AG08395 (cell line): ENCODE measurements at regions not wholly inside any gene's neighbourhood (a gene's known extent, or its start where the extent isn't known, plus 50 kb on each side); places are given as distances from the start of the nearest gene placed in this dataset.

Experiments
- DNase-seq: peaks from one replicate; pipeline ENCODE4 v3.0.0; 2012; ENCODE audit warnings: mixed read lengths, low spot score

DNA sequence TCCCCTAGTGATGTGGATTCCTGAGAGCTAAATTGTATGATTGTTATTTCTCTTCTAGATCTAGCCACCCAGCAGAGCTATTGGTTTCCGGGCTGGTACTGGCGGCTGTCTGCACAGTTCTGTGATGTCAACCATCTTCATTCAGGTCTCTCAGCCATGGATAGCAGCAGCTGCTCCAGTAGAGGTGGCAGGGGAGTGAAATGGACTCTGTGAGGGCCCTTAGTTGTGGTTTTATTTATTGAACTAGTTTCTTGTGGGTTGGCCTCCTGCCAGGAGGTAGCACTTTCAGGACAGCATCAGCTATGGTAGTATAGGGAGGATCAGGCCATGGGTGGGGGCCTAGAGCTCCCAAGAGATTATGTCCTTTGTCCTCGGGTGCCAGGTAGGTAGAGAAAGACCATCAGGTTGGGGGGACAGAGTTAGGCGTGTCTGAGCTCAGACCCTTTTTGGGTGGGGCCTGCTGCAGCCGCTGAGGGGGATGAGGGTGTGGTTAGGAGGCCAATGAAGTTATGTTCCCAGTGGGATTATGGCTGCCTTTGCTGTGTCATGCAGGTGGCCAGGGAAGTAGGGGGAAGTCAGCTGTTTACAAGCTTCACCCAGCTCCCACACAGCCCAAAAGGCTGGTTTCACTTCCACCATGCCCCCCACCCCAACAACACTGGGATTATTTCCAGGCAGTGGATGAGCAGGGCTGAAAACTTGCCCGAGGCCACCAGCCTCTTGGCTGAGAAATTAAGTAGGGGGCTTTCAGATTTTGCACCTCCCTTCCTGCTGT, 55.1 kb upstream of the RGS4 start:
- DNase-seq, result no peak

GRCh38 chr1:163006051-163006834, 62.9 kb upstream of the RGS4 start:
- no peak for DNase-seq

DNA sequence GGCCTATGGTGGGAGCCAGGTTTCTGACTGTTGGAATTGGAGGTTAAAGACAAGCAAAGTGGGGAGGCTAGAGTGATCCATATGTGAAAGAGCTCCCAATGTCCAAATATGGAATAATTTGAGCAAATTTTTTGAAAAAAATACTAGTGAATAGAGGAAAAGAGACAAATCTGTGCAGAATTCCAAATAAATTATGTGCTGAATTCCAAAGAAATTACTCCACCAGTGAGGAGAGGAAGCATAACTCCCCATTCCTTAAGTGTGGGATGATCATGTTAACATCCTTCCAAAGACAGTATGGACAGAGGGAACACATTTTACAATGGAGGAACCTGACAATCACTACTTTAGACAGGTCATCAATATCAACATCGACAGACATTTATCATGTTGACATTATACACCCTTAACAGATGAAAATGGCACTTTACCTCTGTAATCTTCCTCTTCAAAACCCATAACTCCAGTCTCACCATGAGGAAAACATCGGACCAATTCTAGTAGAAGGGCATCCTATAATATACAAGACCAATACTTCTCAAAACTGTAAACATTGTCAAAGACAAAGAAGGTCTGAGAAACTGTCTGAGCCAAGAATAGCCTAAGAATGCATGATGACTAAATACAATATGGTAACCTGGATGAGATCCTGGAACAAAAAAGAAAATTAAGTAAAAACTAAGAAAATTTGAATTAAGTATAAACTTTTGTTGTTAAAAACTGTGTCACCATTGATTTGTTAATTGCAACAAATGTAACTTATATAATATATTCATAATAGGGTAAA, 71.5 kb upstream of the RGS4 start:
- no peak for DNase-seq

DNA sequence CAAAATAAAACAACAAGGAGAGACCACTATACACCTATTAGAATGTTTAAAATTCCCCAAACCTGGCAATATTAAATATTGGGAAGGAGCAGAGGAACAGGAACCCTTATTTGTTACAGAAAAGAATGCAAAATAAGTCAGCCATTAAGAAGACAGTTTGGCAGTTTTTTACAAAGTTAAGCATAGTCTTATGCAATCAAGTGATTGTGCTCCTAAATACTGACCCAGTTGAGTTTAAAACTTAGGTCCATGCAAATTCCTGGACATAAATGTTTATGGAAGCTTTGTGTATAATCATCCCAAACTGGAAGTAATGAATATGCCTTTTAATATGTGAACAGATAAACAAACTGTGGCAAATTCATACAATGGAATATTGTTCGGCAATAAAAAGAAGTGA, 72.9 kb upstream of the RGS4 start:
- DNase-seq, result no peak

GRCh38 chr1:162994921-162995320, 74.2 kb upstream of the RGS4 start:
- no peak for DNase-seq

- DNase-seq, result no peak
These were observed 75.3 kb upstream of the RGS4 start for GRCh38 chr1:162993846-162994245.

DNA sequence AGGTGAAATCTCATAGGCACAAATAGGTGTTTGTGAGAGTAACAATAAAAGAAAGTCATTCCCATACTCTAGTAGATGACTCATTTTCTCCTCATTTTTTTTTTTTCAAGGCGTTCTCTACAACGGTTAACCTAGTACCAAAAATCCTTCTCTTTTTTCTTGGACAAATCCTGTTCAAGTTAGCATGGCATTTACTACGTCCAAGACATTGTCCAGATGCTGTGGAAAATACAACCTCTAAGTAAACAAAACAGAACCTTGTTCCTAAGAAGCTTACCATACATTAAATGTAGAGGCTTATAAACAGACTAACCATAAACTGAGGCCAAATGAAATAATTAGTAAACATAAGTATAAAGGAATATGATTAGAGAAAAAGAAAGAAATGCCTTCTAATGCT, 76.2 kb upstream of the RGS4 start:
- DNase-seq, result no peak

GRCh38 chr1:162991444-162991843, 77.7 kb upstream of the RGS4 start:
- DNase-seq, result no peak

DNA sequence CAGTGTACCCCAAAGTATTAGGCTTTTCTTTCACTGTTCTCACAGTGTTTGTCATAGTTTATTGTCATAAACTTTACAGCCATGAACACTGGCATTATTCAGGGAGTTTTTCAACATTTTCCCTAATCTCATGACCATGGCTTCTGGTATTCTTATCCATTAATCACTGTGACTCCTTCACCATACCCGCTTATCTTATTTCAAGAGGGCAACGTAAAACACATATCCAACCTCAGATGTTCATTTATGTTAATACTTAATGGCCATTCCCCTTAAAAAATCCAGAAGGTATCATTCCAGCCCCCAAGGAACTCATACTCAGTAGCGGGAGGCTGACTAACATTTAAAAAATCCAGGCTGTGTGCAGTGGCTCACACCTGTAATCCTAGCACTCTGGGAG, 78.5 kb upstream of the RGS4 start:
- DNase-seq, result no peak

- DNase-seq, result no peak
These were observed 80.3 kb upstream of the RGS4 start for GRCh38 chr1:162988869-162989268.

- peak; percentile 34 for DNase-seq
These were observed 81.3 kb upstream of the RGS4 start for GRCh38 chr1:162987866-162988265.

DNA sequence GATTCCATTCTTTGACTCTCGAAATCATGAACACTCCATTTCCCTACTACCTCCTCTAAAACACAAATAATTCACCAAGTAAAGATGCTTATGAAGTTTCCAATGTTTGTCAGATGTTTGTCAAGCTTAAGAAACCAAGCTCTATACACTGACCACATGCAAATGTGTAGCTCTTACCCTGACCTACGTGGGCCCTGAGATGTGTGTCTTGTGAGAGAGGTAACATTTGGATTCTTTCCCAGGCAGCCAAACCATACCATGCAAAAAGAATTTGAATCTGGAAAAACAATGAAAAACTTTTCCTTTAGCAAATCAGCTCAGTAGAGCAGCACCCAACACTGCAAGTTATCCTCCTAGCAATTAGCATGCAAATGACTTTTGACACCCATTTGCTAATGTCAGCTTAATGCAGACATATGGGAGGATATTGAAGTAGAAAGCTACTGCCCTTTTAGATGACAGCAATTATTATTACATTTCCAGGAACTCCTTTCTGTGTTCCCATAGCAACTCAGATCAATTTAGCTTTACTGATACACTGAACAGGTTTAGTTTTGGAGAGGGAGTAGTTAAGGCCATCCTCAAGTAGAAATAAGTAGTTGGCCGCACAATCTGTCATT, 83.2 kb upstream of the RGS4 start:
- DNase-seq, result no peak

GRCh38 chr1:162984699-162985098, 84.5 kb upstream of the RGS4 start:
- peak; percentile 22 for DNase-seq

- DNase-seq, result no peak
These were observed 85.3 kb upstream of the RGS4 start for GRCh38 chr1:162983671-162984425.

GRCh38 chr1:162982364-162982763, 86.8 kb upstream of the RGS4 start:
- DNase-seq, result no peak

DNA sequence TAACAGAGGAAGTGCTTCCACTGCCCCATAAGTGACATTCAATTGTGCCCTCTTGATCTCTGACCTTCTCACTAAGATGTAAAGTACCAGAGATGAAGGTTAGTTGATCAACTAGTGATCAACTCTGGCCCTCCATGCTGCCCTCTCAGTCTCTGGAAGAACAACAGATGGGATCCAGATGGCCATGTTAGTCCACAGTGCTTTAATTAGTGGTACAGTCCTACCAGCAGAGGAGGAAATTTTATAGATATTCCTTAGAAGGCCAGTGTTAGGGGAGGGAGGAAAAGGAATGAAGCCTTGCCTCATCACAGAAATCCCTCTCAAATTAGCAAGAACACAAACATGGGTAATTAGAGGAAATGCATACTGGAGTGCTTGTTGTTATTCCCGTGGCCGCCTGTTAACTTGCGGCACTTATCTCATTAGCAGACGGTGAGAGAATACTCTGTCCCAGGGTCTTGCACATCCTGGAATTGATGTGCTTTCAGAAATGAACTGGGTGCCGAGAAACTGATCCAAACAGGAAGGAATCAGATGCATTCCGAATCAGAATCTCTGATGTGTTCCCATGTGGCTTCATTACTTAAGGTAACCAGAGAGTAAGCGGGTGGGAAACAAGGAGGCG, 91.1 kb upstream of the RGS4 start:
- peak; percentile 50 for DNase-seq

DNA sequence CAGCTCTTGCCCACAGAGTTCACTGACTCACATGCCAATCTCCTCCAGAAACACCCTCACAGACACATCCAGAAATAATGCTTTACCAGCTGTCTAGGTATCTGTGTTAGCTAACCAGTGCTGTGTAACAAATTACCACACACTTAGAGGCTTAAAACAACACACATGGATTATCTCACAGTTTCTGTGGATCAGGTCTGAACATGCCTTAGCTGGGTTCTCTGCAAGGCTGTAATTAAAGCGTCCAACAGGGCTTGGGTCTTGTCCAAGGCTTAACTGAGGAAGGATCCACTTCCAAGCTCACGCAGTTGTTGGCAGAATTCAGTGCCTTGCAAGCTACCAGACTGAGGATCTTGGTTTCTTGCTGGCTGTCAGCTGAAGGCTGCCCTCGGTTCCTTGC, 92.5 kb upstream of the RGS4 start:
- no peak for DNase-seq

- DNase-seq, result no peak
These were observed 94.4 kb upstream of the RGS4 start for GRCh38 chr1:162974810-162975209.

- DNase-seq, result peak; percentile 82
These were observed 95.8 kb upstream of the RGS4 start for GRCh38 chr1:162973381-162973795.

GRCh38 chr1:162972773-162973172, 96.4 kb upstream of the RGS4 start:
- no peak for DNase-seq

- DNase-seq, result no peak
These were observed 99.1 kb upstream of the RGS4 start for GRCh38 chr1:162970021-162970420.
